Smooth muscle cell (in vitro differentiated cells): ENCODE measurements at regions not wholly inside any gene's neighbourhood (a gene's known extent, or its start where the extent isn't known, plus 50 kb on each side); places are given as distances from the start of the nearest gene placed in this dataset.

ENCODE experiments used
- DNase-seq: peaks from one replicate; lab custom pipeline; 2025; ENCODE audit not compliant: unreplicated experiment; lab: John Stamatoyannopoulos, UW
- H2AFZ ChIP-seq: fragments of 200-600 bp; sonication (generic); 2 replicates; pipeline ENCODE4 v1.6.0; 2016; ENCODE audit warnings: antibody characterized with exemption, low read depth, mild to moderate bottlenecking
- H3F3A ChIP-seq: fragments of 200-600 bp; sonication (generic); 2 replicates; pipeline ENCODE4 v1.6.0; 2017; ENCODE audit warnings: antibody characterized with exemption, low read depth
- H3K27ac ChIP-seq: fragments of 200-600 bp; sonication (generic); 2 replicates; pipeline ENCODE4 v1.5.1; 2016; ENCODE audit warnings: low read depth, mild to moderate bottlenecking
- H3K27me3 ChIP-seq: fragments of 200-600 bp; sonication (generic); 2 replicates; pipeline ENCODE4 v1.6.1; 2016; ENCODE audit warnings: low read depth, mild to moderate bottlenecking
- H3K36me3 ChIP-seq: fragments of 200-600 bp; sonication (generic); 2 replicates; pipeline ENCODE4 v1.5.1; 2016; ENCODE audit warnings: low read depth
- H3K4me1 ChIP-seq: fragments of 200-600 bp; sonication (generic); 2 replicates; pipeline ENCODE4 v1.5.1; 2016; ENCODE audit warnings: low read depth
- H3K4me2 ChIP-seq: fragments of 200-600 bp; sonication (generic); 2 replicates; pipeline ENCODE4 v1.6.0; 2016; ENCODE audit warnings: mild to moderate bottlenecking
- H3K4me3 ChIP-seq: fragments of 200-600 bp; sonication (generic); 2 replicates; pipeline ENCODE4 v1.5.1; 2016; ENCODE audit warnings: mild to moderate bottlenecking
- H3K79me2 ChIP-seq: fragments of 200-600 bp; sonication (generic); 2 replicates; pipeline ENCODE4 v1.6.0; 2016; ENCODE audit warnings: low read depth, mild to moderate bottlenecking
- H3K9ac ChIP-seq: fragments of 200-600 bp; sonication (generic); 2 replicates; pipeline ENCODE4 v1.6.0; 2016; ENCODE audit warnings: low read depth
- H3K9me3 ChIP-seq: fragments of 200-600 bp; sonication (generic); replicated peaks from 2 replicates; pipeline ENCODE4 v1.5.1; 2016; ENCODE audit warnings: low read depth
- H4K20me1 ChIP-seq: fragments of 200-600 bp; sonication (generic); 2 replicates; pipeline ENCODE4 v1.6.0; 2016; ENCODE audit warnings: low read depth
- CTCF ChIP-seq: fragments of 200-600 bp; sonication (generic); IDR thresholded peaks from 2 replicates; pipeline ENCODE4 v1.5.1; 2017; ENCODE audit warnings: borderline replicate concordance, mild to moderate bottlenecking, antibody characterized with exemption; ENCODE audit not compliant: insufficient read depth, poor library complexity, severe bottlenecking
- WGBS: methylation state at CpG from one replicate; pipeline ENCODE4 v1.1.7; 2016; ENCODE audit warnings: low lambda C conversion rate; 5-methylcytosine and 5-hydroxymethylcytosine counted together

- H2AFZ ChIP-seq: no peak overlapping the region
- H3K27ac ChIP-seq: no peak overlapping the region
- no peaks in the 10 kb centered on the region for H3K27me3 ChIP-seq
- DNase-seq: no peak
- TF ChIP-seq CTCF: no peak
- H3K36me3 ChIP-seq: no peaks in the 10 kb centered on the region
- 72% methylated on average over 1 of the region's 1 CpG for WGBS
- H3K4me3 ChIP-seq: no peak overlapping the region
- H3K9ac ChIP-seq: no peak overlapping the region
- no peak overlapping the region for H3K4me2 ChIP-seq
- no peaks in the 10 kb centered on the region for H3F3A ChIP-seq
- H4K20me1 ChIP-seq: no peaks in the 10 kb centered on the region
- H3K4me1 ChIP-seq: no peaks in the 10 kb centered on the region
- no peaks in the 10 kb centered on the region for H3K79me2 ChIP-seq
- H3K9me3 ChIP-seq: no peaks in the 10 kb centered on the region
These were observed 360.5 kb upstream of the API5 start for GRCh38 chr11:42951266-42951665.

GRCh38 chr11:42957831-42958230 lies 354.0 kb upstream of the API5 start:
- H3K79me2 ChIP-seq: no peaks in the 10 kb centered on the region
- H3K4me3 ChIP-seq: no peak overlapping the region
- no peaks in the 10 kb centered on the region for H3K9me3 ChIP-seq
- no peaks in the 10 kb centered on the region for H3F3A ChIP-seq
- no peaks in the 10 kb centered on the region for H3K4me1 ChIP-seq
- no peaks in the 10 kb centered on the region for H4K20me1 ChIP-seq
- DNase-seq: no peak
- TF ChIP-seq CTCF: no peak
- no peaks in the 10 kb centered on the region for H3K27me3 ChIP-seq
- H3K27ac ChIP-seq: no peak overlapping the region
- no peaks in the 10 kb centered on the region for H3K36me3 ChIP-seq
- H2AFZ ChIP-seq: no peak overlapping the region
- WGBS: 69% methylated on average over 1 of the region's 1 CpG
- no peak overlapping the region for H3K4me2 ChIP-seq
- no peak overlapping the region for H3K9ac ChIP-seq

- Histone ChIP-seq H3K9me3 (no peaks in the 10 kb centered on the region), H3K36me3 (no peaks in the 10 kb centered on the region), H3K4me3 (no peak overlapping the region), H3K4me1 (no peaks in the 10 kb centered on the region), H3K27ac (no peak overlapping the region), H3K79me2 (no peaks in the 10 kb centered on the region), H3K27me3 (no peaks in the 10 kb centered on the region), H4K20me1 (no peaks in the 10 kb centered on the region), H3K4me2 (no peak overlapping the region), H3K9ac (no peak overlapping the region), H2AFZ (no peak overlapping the region), H3F3A (no peaks in the 10 kb centered on the region)
- DNase-seq: no peak
- no peak for TF ChIP-seq CTCF
- 70% methylated on average over 2 of the region's 2 CpGs for WGBS
These were observed 353.2 kb upstream of the API5 start for GRCh38 chr11:42958635-42959034.

GRCh38 chr11:42960521-42961088 lies 351.2 kb upstream of the API5 start:
- H3K9ac ChIP-seq: no peak overlapping the region
- no peaks in the 10 kb centered on the region for H4K20me1 ChIP-seq
- WGBS: 63% methylated on average over 1 of the region's 1 CpG
- DNase-seq: no peak
- H3K36me3 ChIP-seq: no peaks in the 10 kb centered on the region
- no peak for TF ChIP-seq CTCF
- no peak overlapping the region for H3K4me2 ChIP-seq
- H3K27ac ChIP-seq: no peak overlapping the region
- H3K9me3 ChIP-seq: no peaks in the 10 kb centered on the region
- H2AFZ ChIP-seq: no peak overlapping the region
- no peaks in the 10 kb centered on the region for H3K79me2 ChIP-seq
- H3K4me1 ChIP-seq: no peaks in the 10 kb centered on the region
- H3K27me3 ChIP-seq: no peaks in the 10 kb centered on the region
- H3F3A ChIP-seq: no peaks in the 10 kb centered on the region
- H3K4me3 ChIP-seq: no peak overlapping the region
